Astrocyte (in vitro differentiated cells and primary cell): ENCODE measurements at regions not wholly inside any gene's neighbourhood (a gene's known extent, or its start where the extent isn't known, plus 50 kb on each side); places are given as distances from the start of the nearest gene placed in this dataset.
A peak's percentile ranks its signal among the peaks of the same experiment; 100 is the strongest.

Experiments used
- DNase-seq: peaks from one replicate; pipeline ENCODE4 v3.0.0-alpha.2; 2010; ENCODE audit warnings: low read depth
- FAIRE-seq: peaks from 2 replicates; lab custom pipeline; 2011; peaks lifted over from hg19 to GRCh38; lab: Jason Lieb, UNC
- H2AFZ ChIP-seq: 2 replicates; pipeline ENCODE4 v1.6.0; 2012; ENCODE audit warnings: low read depth, low read length, inconsistent platforms
- H3K27ac ChIP-seq: 2 replicates; pipeline ENCODE4 v1.5.1; 2011; ENCODE audit warnings: low read depth, low read length, inconsistent platforms
- H3K27me3 ChIP-seq: 2 replicates; pipeline ENCODE4 v1.6.0; 2011; ENCODE audit warnings: low read length, inconsistent platforms; ENCODE audit not compliant: insufficient read depth
- H3K36me3 ChIP-seq: 2 replicates; pipeline ENCODE4 v1.5.1; 2011; ENCODE audit warnings: low read length, inconsistent platforms; ENCODE audit not compliant: insufficient read depth
- H3K4me1 ChIP-seq: 2 replicates; pipeline ENCODE4 v1.5.1; 2011; ENCODE audit warnings: low read length, inconsistent platforms; ENCODE audit not compliant: insufficient read depth
- H3K4me2 ChIP-seq: 2 replicates; pipeline ENCODE4 v1.6.0; 2012; ENCODE audit warnings: low read length, inconsistent platforms
- H3K4me3 ChIP-seq: 2 replicates; pipeline ENCODE4 v1.5.1; 2011; ENCODE audit warnings: low read depth, mild to moderate bottlenecking, low read length, inconsistent platforms; ENCODE audit not compliant: insufficient read depth
- H3K79me2 ChIP-seq: 2 replicates; pipeline ENCODE4 v1.6.0; 2012; ENCODE audit warnings: mild to moderate bottlenecking, low read length, inconsistent platforms; ENCODE audit not compliant: insufficient read depth
- H3K9ac ChIP-seq: 2 replicates; pipeline ENCODE4 v1.6.0; 2012; ENCODE audit warnings: mild to moderate bottlenecking, low read length, inconsistent platforms
- H3K9me3 ChIP-seq: 2 replicates; pipeline ENCODE4 v1.5.1; 2012; ENCODE audit warnings: low read depth, mild to moderate bottlenecking, low read length, inconsistent platforms; ENCODE audit not compliant: insufficient read depth
- H4K20me1 ChIP-seq: 2 replicates; pipeline ENCODE4 v1.6.0; 2012; ENCODE audit warnings: low read length, inconsistent platforms; ENCODE audit not compliant: insufficient read depth
- H3K27ac Mint-ChIP-seq: one replicate; pipeline ENCODE4 v1.8.0; 2021; ENCODE audit warnings: mild to moderate bottlenecking, mixed read lengths; ENCODE audit not compliant: unreplicated experiment
- H3K27me3 Mint-ChIP-seq: one replicate; pipeline ENCODE4 v1.8.0; 2021; ENCODE audit warnings: low read depth, mixed read lengths; ENCODE audit not compliant: unreplicated experiment
- H3K36me3 Mint-ChIP-seq: one replicate; pipeline ENCODE4 v1.8.0; 2021; ENCODE audit warnings: low read depth, mixed read lengths; ENCODE audit not compliant: unreplicated experiment
- H3K4me1 Mint-ChIP-seq: one replicate; pipeline ENCODE4 v1.8.0; 2021; ENCODE audit warnings: low read depth, mixed read lengths; ENCODE audit not compliant: unreplicated experiment
- H3K4me3 Mint-ChIP-seq: one replicate; pipeline ENCODE4 v1.8.0; 2021; ENCODE audit warnings: mild to moderate bottlenecking, moderate library complexity, mixed read lengths; ENCODE audit not compliant: unreplicated experiment
- H3K9me3 Mint-ChIP-seq: one replicate; pipeline ENCODE4 v1.8.0; 2021; ENCODE audit warnings: mild to moderate bottlenecking, mixed read lengths; ENCODE audit not compliant: unreplicated experiment
- EZH2 ChIP-seq: IDR thresholded peaks from 2 replicates; pipeline ENCODE4 v1.6.1; 2012; ENCODE audit warnings: mild to moderate bottlenecking, low read length, inconsistent platforms; ENCODE audit not compliant: insufficient read depth
- TF ChIP-seq, protein P1 (sequence below): IDR thresholded peaks from 2 replicates; pipeline ENCODE4 v1.5.1; 2011; ENCODE audit warnings: low read depth, mild to moderate bottlenecking, inconsistent platforms, low read length, moderate library complexity; ENCODE audit not compliant: insufficient read depth

DNA sequence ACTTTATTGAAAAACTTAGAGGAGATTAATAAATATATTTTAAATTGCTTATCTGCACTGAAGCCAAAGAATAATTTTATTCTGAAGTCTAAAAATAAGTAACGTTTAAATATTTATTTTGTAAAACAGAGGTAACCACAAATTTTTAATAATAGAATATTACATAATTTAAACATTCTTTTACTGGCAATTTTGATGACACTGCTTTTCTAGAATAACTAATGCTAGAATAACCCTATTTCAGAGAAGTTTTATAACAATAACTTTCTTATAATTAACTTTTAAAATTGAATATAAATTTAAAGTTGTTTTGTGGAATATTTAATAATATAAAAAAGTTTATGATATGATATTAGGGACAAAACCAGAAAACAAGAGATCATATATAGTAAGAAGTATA is 409.6 kb upstream of the KCNMB2 start:
- no peaks in the 10 kb centered on the region for H3K79me2 ChIP-seq
- no peak overlapping the region for H3K4me2 ChIP-seq
- TF ChIP-seq, protein P1, sequence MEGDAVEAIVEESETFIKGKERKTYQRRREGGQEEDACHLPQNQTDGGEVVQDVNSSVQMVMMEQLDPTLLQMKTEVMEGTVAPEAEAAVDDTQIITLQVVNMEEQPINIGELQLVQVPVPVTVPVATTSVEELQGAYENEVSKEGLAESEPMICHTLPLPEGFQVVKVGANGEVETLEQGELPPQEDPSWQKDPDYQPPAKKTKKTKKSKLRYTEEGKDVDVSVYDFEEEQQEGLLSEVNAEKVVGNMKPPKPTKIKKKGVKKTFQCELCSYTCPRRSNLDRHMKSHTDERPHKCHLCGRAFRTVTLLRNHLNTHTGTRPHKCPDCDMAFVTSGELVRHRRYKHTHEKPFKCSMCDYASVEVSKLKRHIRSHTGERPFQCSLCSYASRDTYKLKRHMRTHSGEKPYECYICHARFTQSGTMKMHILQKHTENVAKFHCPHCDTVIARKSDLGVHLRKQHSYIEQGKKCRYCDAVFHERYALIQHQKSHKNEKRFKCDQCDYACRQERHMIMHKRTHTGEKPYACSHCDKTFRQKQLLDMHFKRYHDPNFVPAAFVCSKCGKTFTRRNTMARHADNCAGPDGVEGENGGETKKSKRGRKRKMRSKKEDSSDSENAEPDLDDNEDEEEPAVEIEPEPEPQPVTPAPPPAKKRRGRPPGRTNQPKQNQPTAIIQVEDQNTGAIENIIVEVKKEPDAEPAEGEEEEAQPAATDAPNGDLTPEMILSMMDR: no peak
- TF ChIP-seq EZH2: no peak
- H2AFZ ChIP-seq: no peak overlapping the region
- H3K4me3 ChIP-seq: no peak overlapping the region
- no peaks in the 10 kb centered on the region for H3K4me1 ChIP-seq
- no peaks in the 10 kb centered on the region for H4K20me1 ChIP-seq
- H3K9me3 ChIP-seq: no peaks in the 10 kb centered on the region
- H3K36me3 ChIP-seq: no peaks in the 10 kb centered on the region
- Mint-ChIP-seq H3K27me3 (no peaks in the 10 kb centered on the region), H3K27ac (no peak overlapping the region), H3K4me1 (no peaks in the 10 kb centered on the region), H3K9me3 (peaks cover 2% of the 10 kb centered on the region), H3K36me3 (no peaks in the 10 kb centered on the region), H3K4me3 (no peak overlapping the region)
- H3K27me3 ChIP-seq: no peaks in the 10 kb centered on the region
- no peak overlapping the region for H3K27ac ChIP-seq
- no peak for DNase-seq
- no peak overlapping the region for H3K9ac ChIP-seq
- no peak for FAIRE-seq

GRCh38 chr3:178127221-178127620 is 409.0 kb upstream of the KCNMB2 start:
- H3K36me3 ChIP-seq: no peaks in the 10 kb centered on the region
- no peaks in the 10 kb centered on the region for H3K27me3 ChIP-seq
- Mint-ChIP-seq H3K27ac (no peak overlapping the region), H3K27me3 (no peaks in the 10 kb centered on the region), H3K4me3 (no peak overlapping the region), H3K4me1 (no peaks in the 10 kb centered on the region), H3K9me3 (peaks cover 2% of the 10 kb centered on the region), H3K36me3 (no peaks in the 10 kb centered on the region)
- H3K4me2 ChIP-seq: no peak overlapping the region
- no peaks in the 10 kb centered on the region for H3K79me2 ChIP-seq
- no peak overlapping the region for H3K27ac ChIP-seq
- no peak overlapping the region for H3K4me3 ChIP-seq
- no peaks in the 10 kb centered on the region for H3K9me3 ChIP-seq
- H3K9ac ChIP-seq: no peak overlapping the region
- H3K4me1 ChIP-seq: no peaks in the 10 kb centered on the region
- FAIRE-seq (no peak), DNase-seq (no peak)
- H4K20me1 ChIP-seq: no peaks in the 10 kb centered on the region
- H2AFZ ChIP-seq: no peak overlapping the region
- TF ChIP-seq, protein P1: no peak
- no peak for TF ChIP-seq EZH2

GRCh38 chr3:178129109-178129508 is 407.1 kb upstream of the KCNMB2 start:
- Histone ChIP-seq H2AFZ (no peak overlapping the region), H3K4me2 (no peak overlapping the region), H3K79me2 (no peaks in the 10 kb centered on the region), H3K9me3 (no peaks in the 10 kb centered on the region), H3K27me3 (no peaks in the 10 kb centered on the region), H3K36me3 (no peaks in the 10 kb centered on the region), H3K4me3 (no peak overlapping the region), H3K27ac (no peak overlapping the region), H4K20me1 (no peaks in the 10 kb centered on the region), H3K9ac (no peak overlapping the region), H3K4me1 (no peaks in the 10 kb centered on the region)
- FAIRE-seq (peak; percentile 37), DNase-seq (peak; percentile 59)
- H3K27me3 Mint-ChIP-seq: no peaks in the 10 kb centered on the region
- no peak for TF ChIP-seq EZH2
- TF ChIP-seq, protein P1: no peak
- H3K4me3 Mint-ChIP-seq: no peak overlapping the region
- H3K27ac Mint-ChIP-seq: no peak overlapping the region
- peaks cover 2% of the 10 kb centered on the region for H3K9me3 Mint-ChIP-seq
- H3K36me3 Mint-ChIP-seq: no peaks in the 10 kb centered on the region
- no peaks in the 10 kb centered on the region for H3K4me1 Mint-ChIP-seq
